Esophagus squamous epithelium (tissue), 5 donors: ENCODE measurements at regions not wholly inside any gene's neighbourhood (a gene's known extent, or its start where the extent isn't known, plus 50 kb on each side); places are given as distances from the start of the nearest gene placed in this dataset.

Experiments
- DNase-seq: peaks from one replicate; lab custom pipeline; 2025; lab: John Stamatoyannopoulos, UW
- H3K27ac ChIP-seq, 4 donors: fragments of 200-600 bp; sonication (generic); one replicate each; pipeline ENCODE4 v1.5.1; 2016 to 2019; ENCODE audit warnings: mild to moderate bottlenecking in 1 of 4
- H3K27me3 ChIP-seq, 4 donors: fragments of 200-600 bp; sonication (generic); 1 replicate in 3 of 4; 2 replicates in 1 of 4; pipeline versions ENCODE4 v1.5.1 to v1.6.0; 2017 to 2021; ENCODE audit warnings: antibody characterized with exemption in 1 of 4
- H3K36me3 ChIP-seq, 3 donors: fragments of 200-600 bp; sonication (generic); one replicate each; pipeline ENCODE4 v1.5.1; 2016 to 2019
- H3K4me1 ChIP-seq, 3 donors: fragments of 200-600 bp; sonication (generic); one replicate each; pipeline ENCODE4 v1.5.1; 2017 to 2019
- H3K4me3 ChIP-seq, 4 donors: fragments of 200-600 bp; sonication (generic); 1 replicate in 3 of 4; 2 replicates in 1 of 4; pipeline ENCODE4 v1.5.1; 2016 to 2019; ENCODE audit warnings: mild to moderate bottlenecking in 2 of 4, moderate library complexity in 1 of 4
- H3K9me3 ChIP-seq, 3 donors: fragments of 200-600 bp; sonication (generic); one replicate each; pipeline ENCODE4 v1.5.1; 2016 to 2019
- CTCF ChIP-seq, 6 experiments: fragments of 450-650 bp in 4 of 6; fragments of 200-600 bp in 2 of 6; sonication (generic) in 2 of 6; IDR thresholded peaks; one replicate each; pipeline ENCODE4 v1.5.1; 2016 to 2019; ENCODE audit warnings: antibody characterized with exemption in 6 of 6, mild to moderate bottlenecking in 4 of 6, moderate library complexity in 4 of 6
- POLR2A ChIP-seq, 4 donors: fragments of 450-650 bp; IDR thresholded peaks; one replicate each; pipeline ENCODE4 v1.6.1; 2017; ENCODE audit warnings: antibody characterized with exemption in 4 of 4, mild to moderate bottlenecking in 4 of 4, moderate library complexity in 3 of 4
- WGBS, 2 donors: methylation state at CpG; one replicate each; pipeline ENCODE4 v1.1.5; 2018; 5-methylcytosine and 5-hydroxymethylcytosine counted together
- intact Hi-C: fragments of 100-400 bp; cut with DNase I; formaldehyde crosslinking; loops from one replicate; pipeline ENCODE4 v1.15.0; 2022
- donor health status: DM: yes; HTN: yes; CAD: no.

DNA sequence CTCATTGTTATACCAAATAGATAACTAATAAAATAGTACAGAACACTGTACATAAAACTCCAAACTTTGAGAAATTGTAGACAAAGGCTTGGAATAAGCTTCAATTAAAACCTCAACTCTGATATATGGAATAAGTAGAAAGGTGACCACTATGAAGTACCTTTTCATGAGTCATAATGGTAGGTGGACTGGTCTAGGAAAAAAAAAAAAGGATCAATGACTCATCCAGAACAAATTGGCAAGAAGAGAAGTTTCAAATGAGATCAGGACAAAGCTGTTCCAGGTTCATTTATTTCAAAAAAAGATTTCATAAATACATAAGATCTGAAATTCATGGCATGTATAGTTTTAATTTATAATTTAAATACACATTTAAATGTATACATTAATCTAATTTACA, 769.7 kb downstream of the SUCLG1 start:
- H3K9me3 ChIP-seq: no peaks in the 10 kb centered on the region
- no peaks in the 10 kb centered on the region for H3K36me3 ChIP-seq
- intact Hi-C loops: no loop called here
- no peak for DNase-seq
- no peak overlapping the region for H3K4me3 ChIP-seq
- no peak for TF ChIP-seq POLR2A (IDR thresholded peaks at IDR 0.05)
- no peak for TF ChIP-seq CTCF (IDR thresholded peaks at IDR 0.05)
- no peaks in the 10 kb centered on the region for H3K27me3 ChIP-seq
- no peaks in the 10 kb centered on the region for H3K4me1 ChIP-seq
- H3K27ac ChIP-seq: no peak overlapping the region

DNA sequence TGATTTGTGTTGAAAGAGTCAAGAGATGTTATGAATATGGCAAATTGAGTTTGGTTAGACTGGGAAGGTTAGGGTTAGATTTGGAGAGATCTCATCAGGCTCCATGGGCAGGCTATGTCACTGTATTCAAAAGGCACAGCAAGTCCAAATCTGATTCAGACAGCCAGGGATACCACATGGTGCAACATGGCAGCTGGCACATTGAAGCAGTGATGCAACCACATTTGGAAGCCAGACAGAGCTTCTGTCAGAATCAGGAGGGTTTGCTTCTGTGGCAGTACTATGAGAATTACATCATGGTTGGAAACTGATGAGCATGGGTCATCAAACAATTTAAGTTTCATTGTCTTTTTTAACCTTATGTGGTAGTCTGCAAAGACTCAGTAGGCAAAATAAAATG, 772.2 kb downstream of the SUCLG1 start:
- no peak for DNase-seq
- intact Hi-C loops: no loop called here
- Histone ChIP-seq H3K27me3 (no peaks in the 10 kb centered on the region), H3K9me3 (no peaks in the 10 kb centered on the region), H3K27ac (no peak overlapping the region), H3K4me3 (no peak overlapping the region), H3K4me1 (no peaks in the 10 kb centered on the region), H3K36me3 (no peaks in the 10 kb centered on the region)
- no peak for TF ChIP-seq POLR2A (IDR thresholded peaks at IDR 0.05)
- TF ChIP-seq CTCF (IDR thresholded peaks at IDR 0.05): no peak

GRCh38 chr2:83674050-83674449, 785.0 kb downstream of the SUCLG1 start:
- 70 to 72% methylated on average over 3 of the region's 3 CpGs for WGBS, 2 donors
- no peaks in the 10 kb centered on the region for H3K27me3 ChIP-seq
- H3K4me3 ChIP-seq: no peak overlapping the region
- intact Hi-C loops: no loop called here
- TF ChIP-seq CTCF (IDR thresholded peaks at IDR 0.05) (no peak), POLR2A (IDR thresholded peaks at IDR 0.05) (no peak)
- DNase-seq: no peak
- no peak overlapping the region for H3K27ac ChIP-seq
- H3K36me3 ChIP-seq: no peaks in the 10 kb centered on the region
- no peaks in the 10 kb centered on the region for H3K4me1 ChIP-seq
- no peaks in the 10 kb centered on the region for H3K9me3 ChIP-seq

- intact Hi-C loops: no loop called here
- Histone ChIP-seq H3K27ac (no peak overlapping the region), H3K27me3 (no peaks in the 10 kb centered on the region), H3K36me3 (no peaks in the 10 kb centered on the region), H3K4me3 (no peak overlapping the region), H3K9me3 (no peaks in the 10 kb centered on the region), H3K4me1 (no peaks in the 10 kb centered on the region)
- DNase-seq: no peak
- TF ChIP-seq CTCF (IDR thresholded peaks at IDR 0.05): no peak
- no peak for TF ChIP-seq POLR2A (IDR thresholded peaks at IDR 0.05)
- WGBS, 2 donors: 47 to 69% methylated on average over 2 of the region's 2 CpGs
Observed at GRCh38 chr2:83665894-83666293, 793.2 kb downstream of the SUCLG1 start.

DNA sequence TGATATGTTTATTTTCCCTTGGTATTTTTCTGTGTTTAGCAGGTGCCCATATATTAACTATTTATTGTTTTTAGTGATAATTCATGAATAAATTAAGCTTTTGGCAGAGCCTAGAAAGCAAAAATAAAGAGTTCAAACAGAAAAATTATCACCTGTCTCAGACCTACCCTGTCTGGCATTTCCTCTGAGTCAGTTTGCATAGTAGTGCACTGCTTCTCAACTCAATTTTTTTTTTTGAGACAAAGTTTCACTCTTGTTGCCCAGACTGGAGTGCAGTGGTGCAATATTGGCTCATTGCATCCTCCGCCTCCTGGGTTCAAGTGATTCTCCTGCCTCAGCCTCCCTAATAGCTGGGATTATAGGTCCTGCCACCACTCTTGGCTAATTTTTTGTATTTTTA, 793.9 kb downstream of the SUCLG1 start:
- 89 to 100% methylated on average over 1 of the region's 1 CpG for WGBS, 2 donors
- DNase-seq: no peak
- Histone ChIP-seq H3K9me3 (no peaks in the 10 kb centered on the region), H3K4me1 (no peaks in the 10 kb centered on the region), H3K36me3 (no peaks in the 10 kb centered on the region), H3K27ac (no peak overlapping the region), H3K4me3 (no peak overlapping the region), H3K27me3 (no peaks in the 10 kb centered on the region)
- intact Hi-C loops: no loop called here
- TF ChIP-seq POLR2A (IDR thresholded peaks at IDR 0.05) (no peak), CTCF (IDR thresholded peaks at IDR 0.05) (no peak)
